OCI-LY7 (cell line): ENCODE measurements at regions not wholly inside any gene's neighbourhood (a gene's known extent, or its start where the extent isn't known, plus 50 kb on each side); places are given as distances from the start of the nearest gene placed in this dataset.

Source experiments
- BruUV-seq: library from RNA; stranded (reverse); fragments of 400-500 nt; replicated peaks from 2 replicates; lab custom pipeline; 2021; lab: Mats Ljungman, UMichigan
- CTCF ChIA-PET: fragments of 300-600 bp; sonication (Branson Sonifier 250); formaldehyde crosslinking; loops from one replicate; lab custom pipeline; 2022; ENCODE audit warnings: antibody characterized with exemption; ENCODE audit not compliant: unreplicated experiment; lab: Charles Lee
- POLR2A ChIA-PET: fragments of 300-600 bp; sonication (Branson Sonifier 250); formaldehyde crosslinking; loops from one replicate; lab custom pipeline; 2022; ENCODE audit warnings: antibody characterized with exemption; lab: Charles Lee
- DNase-seq: peaks from one replicate; pipeline ENCODE4 v3.0.0-alpha.2; 2015; ENCODE audit warnings: low spot score
- H2AFZ ChIP-seq: fragments of 200-600 bp; sonication (generic), shearing (Covaris generic); 2 replicates; pipeline ENCODE4 v1.6.1; 2014; ENCODE audit warnings: mild to moderate bottlenecking, antibody characterized with exemption, low read length, moderate library complexity
- H3K27ac ChIP-seq: fragments of 200-600 bp; sonication (generic); 2 replicates; pipeline ENCODE4 v1.5.1; 2014; ENCODE audit warnings: mixed run types, low read depth, mild to moderate bottlenecking, moderate library complexity, low read length, inconsistent platforms; ENCODE audit not compliant: poor library complexity, severe bottlenecking
- H3K36me3 ChIP-seq: fragments of 200-600 bp; sonication (generic); 2 replicates; pipeline ENCODE4 v1.6.1; 2014; ENCODE audit warnings: mild to moderate bottlenecking, antibody characterized with exemption, low read length, moderate library complexity, mixed read lengths; ENCODE audit not compliant: insufficient read depth
- H3K4me1 ChIP-seq: fragments of 200-600 bp; sonication (generic); 2 replicates; pipeline ENCODE4 v1.5.1; 2014; ENCODE audit warnings: mild to moderate bottlenecking, low read length; ENCODE audit not compliant: insufficient read depth, poor library complexity, severe bottlenecking
- H3K4me2 ChIP-seq: fragments of 200-600 bp; sonication (generic); 2 replicates; pipeline ENCODE4 v1.6.1; 2014; ENCODE audit warnings: mild to moderate bottlenecking, low read length
- H3K4me3 ChIP-seq: fragments of 200-600 bp; sonication (generic); 2 replicates; pipeline ENCODE4 v1.5.1; 2014; ENCODE audit warnings: mild to moderate bottlenecking, low read depth, low read length; ENCODE audit not compliant: poor library complexity, severe bottlenecking
- H3K79me2 ChIP-seq: fragments of 200-600 bp; sonication (generic); 2 replicates; pipeline ENCODE4 v1.6.1; 2016; ENCODE audit warnings: low read depth, mild to moderate bottlenecking, low read length, moderate library complexity, mixed read lengths; ENCODE audit not compliant: insufficient read depth
- H3K9me2 ChIP-seq: fragments of 200-600 bp; sonication (generic); 2 replicates; pipeline ENCODE4 v1.6.1; 2016; ENCODE audit warnings: mild to moderate bottlenecking, low read length, mixed read lengths; ENCODE audit not compliant: insufficient read depth
- H3K9me3 ChIP-seq: fragments of 200-600 bp; sonication (generic); 2 replicates; pipeline ENCODE4 v1.6.1; 2014; ENCODE audit warnings: mild to moderate bottlenecking, mixed run types, low read length, mixed read lengths
- H4K20me1 ChIP-seq: fragments of 200-600 bp; sonication (generic); 2 replicates; pipeline ENCODE4 v1.6.1; 2014; ENCODE audit warnings: mild to moderate bottlenecking, antibody characterized with exemption, low read length, moderate library complexity, mixed read lengths; ENCODE audit not compliant: insufficient read depth
- EZH2phosphoT487 ChIP-seq: fragments of 200-600 bp; sonication (generic); IDR thresholded peaks from 2 replicates; pipeline ENCODE4 v1.6.1; 2018; ENCODE audit warnings: low read depth, borderline replicate concordance, mild to moderate bottlenecking, mixed run types, antibody characterized with exemption, low read length, moderate library complexity, mixed read lengths
- intact Hi-C: fragments of 100-400 bp; cut with micrococcal nuclease; formaldehyde crosslinking; loops from one replicate; pipeline ENCODE4 v1.10.0; 2022; ENCODE audit not compliant: unreplicated experiment
- TF ChIP-seq, protein P1 (sequence below): fragments of 200-600 bp; sonication (generic); conservative IDR thresholded peaks from 2 replicates; pipeline ENCODE4 v1.5.1; 2014; ENCODE audit warnings: mild to moderate bottlenecking, antibody characterized with exemption, low read length, moderate library complexity, mixed read lengths

GRCh38 chr13:68076046-68076445, 845.9 kb upstream of the PCDH9 start:
- H3K79me2 ChIP-seq, result no peaks in the 10 kb centered on the region
- no TSS peak for BruUV-seq

DNA sequence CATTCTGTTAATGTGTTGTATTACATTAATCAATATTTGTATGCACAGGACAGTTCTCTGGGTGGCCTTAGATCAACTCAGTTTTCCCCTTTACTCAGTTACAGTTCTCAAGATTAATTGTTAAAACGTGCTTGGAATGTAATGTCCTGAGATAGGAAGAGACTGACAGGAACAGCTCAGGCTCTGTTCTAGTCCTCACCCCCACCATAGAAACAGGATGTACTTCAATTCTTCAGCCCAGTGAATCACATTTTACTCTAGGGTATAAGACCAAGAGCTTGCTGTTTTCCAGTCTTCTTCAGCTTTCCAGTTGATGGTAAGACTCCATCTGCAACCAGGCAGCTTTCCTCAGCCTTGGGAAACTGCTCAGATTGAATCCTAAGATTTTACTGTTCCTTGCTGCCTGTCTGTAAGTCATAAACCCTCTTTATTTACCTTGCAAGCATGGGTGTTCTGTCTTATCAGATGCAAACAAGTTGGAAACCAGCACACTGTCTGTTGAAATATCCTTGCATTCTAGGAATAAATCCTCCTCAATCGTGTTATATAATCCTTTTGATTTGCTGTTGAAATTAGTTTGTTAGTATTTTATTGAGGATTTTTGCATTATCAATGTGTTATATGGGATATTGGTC, 836.9 kb upstream of the PCDH9 start:
- no peak overlapping the region for H3K4me2 ChIP-seq
- intact Hi-C loops, result no loop called here

More at GRCh38 chr13:68076046-68076445, 845.9 kb upstream of the PCDH9 start:
- Histone ChIP-seq H3K27ac (no peak overlapping the region), H3K4me2 (no peak overlapping the region), H3K36me3 (no peaks in the 10 kb centered on the region), H3K9me2 (no peaks in the 10 kb centered on the region), H3K9me3 (no peaks in the 10 kb centered on the region), H3K4me1 (no peaks in the 10 kb centered on the region), H4K20me1 (no peaks in the 10 kb centered on the region), H2AFZ (no peak overlapping the region), H3K4me3 (no peak overlapping the region)
- DNase-seq, result no peak
- ChIA-PET POLR2A (interaction anchor here (0.6 to 1.0 kb wide), 2 partner anchors 9 to 16 kb away, joined by 3 to 6 read pairs; no protein-coding TSS in a partner anchor), CTCF (no interaction called here)
- TF ChIP-seq, protein P1, sequence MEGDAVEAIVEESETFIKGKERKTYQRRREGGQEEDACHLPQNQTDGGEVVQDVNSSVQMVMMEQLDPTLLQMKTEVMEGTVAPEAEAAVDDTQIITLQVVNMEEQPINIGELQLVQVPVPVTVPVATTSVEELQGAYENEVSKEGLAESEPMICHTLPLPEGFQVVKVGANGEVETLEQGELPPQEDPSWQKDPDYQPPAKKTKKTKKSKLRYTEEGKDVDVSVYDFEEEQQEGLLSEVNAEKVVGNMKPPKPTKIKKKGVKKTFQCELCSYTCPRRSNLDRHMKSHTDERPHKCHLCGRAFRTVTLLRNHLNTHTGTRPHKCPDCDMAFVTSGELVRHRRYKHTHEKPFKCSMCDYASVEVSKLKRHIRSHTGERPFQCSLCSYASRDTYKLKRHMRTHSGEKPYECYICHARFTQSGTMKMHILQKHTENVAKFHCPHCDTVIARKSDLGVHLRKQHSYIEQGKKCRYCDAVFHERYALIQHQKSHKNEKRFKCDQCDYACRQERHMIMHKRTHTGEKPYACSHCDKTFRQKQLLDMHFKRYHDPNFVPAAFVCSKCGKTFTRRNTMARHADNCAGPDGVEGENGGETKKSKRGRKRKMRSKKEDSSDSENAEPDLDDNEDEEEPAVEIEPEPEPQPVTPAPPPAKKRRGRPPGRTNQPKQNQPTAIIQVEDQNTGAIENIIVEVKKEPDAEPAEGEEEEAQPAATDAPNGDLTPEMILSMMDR, result no peak
- no peak for TF ChIP-seq EZH2phosphoT487
- intact Hi-C loops, result no loop called here

More for the DNA sequence above, 836.9 kb upstream of the PCDH9 start:
- H3K9me2 ChIP-seq, result no peaks in the 10 kb centered on the region
- no peaks in the 10 kb centered on the region for H3K79me2 ChIP-seq
- H3K4me1 ChIP-seq, result no peaks in the 10 kb centered on the region
- CTCF ChIA-PET, result no interaction called here
- H3K27ac ChIP-seq, result no peak overlapping the region
- no TSS peak for BruUV-seq
- POLR2A ChIA-PET, result interaction anchor here (0.6 kb wide), 1 partner anchor 851 kb away, joined by 3 read pairs; no protein-coding TSS in a partner anchor
- H4K20me1 ChIP-seq, result no peaks in the 10 kb centered on the region
- DNase-seq, result no peak
- no peak overlapping the region for H2AFZ ChIP-seq
- TF ChIP-seq, protein P1, result no peak
- no peak for TF ChIP-seq EZH2phosphoT487
- H3K9me3 ChIP-seq, result no peaks in the 10 kb centered on the region
- H3K4me3 ChIP-seq, result no peak overlapping the region
- no peaks in the 10 kb centered on the region for H3K36me3 ChIP-seq
